OCI-LY1 (cell line): ENCODE measurements at regions not wholly inside any gene's neighbourhood (a gene's known extent, or its start where the extent isn't known, plus 50 kb on each side); places are given as distances from the start of the nearest gene placed in this dataset.

Experiments used
- H2AFZ ChIP-seq: fragments of 200-600 bp; sonication (generic), shearing (Covaris generic); 2 replicates; pipeline ENCODE4 v1.6.0; 2014; ENCODE audit warnings: antibody characterized with exemption, mild to moderate bottlenecking, low read length
- H3F3A ChIP-seq: fragments of 200-600 bp; sonication (generic), shearing (Covaris generic); 2 replicates; pipeline ENCODE4 v1.6.0; 2014; ENCODE audit warnings: mild to moderate bottlenecking, antibody characterized with exemption, low read length, moderate library complexity; ENCODE audit not compliant: insufficient read depth
- H3K27ac ChIP-seq: fragments of 200-600 bp; sonication (generic); 2 replicates; pipeline ENCODE4 v1.5.1; 2014; ENCODE audit warnings: low read length, mixed run types, mild to moderate bottlenecking, low read depth; ENCODE audit not compliant: poor library complexity, severe bottlenecking
- H3K27me3 ChIP-seq: fragments of 200-600 bp; sonication (generic); 2 replicates; pipeline ENCODE4 v1.6.0; 2014; ENCODE audit warnings: antibody characterized with exemption, mild to moderate bottlenecking, low read length, moderate library complexity; ENCODE audit not compliant: insufficient read depth
- H3K36me3 ChIP-seq: fragments of 200-600 bp; sonication (generic); 2 replicates; pipeline ENCODE4 v1.6.1; 2014; ENCODE audit warnings: mild to moderate bottlenecking, antibody characterized with exemption, low read length, moderate library complexity, mixed read lengths; ENCODE audit not compliant: insufficient read depth
- H3K4me1 ChIP-seq: fragments of 200-600 bp; sonication (generic); 2 replicates; pipeline ENCODE4 v1.5.1; 2014; ENCODE audit warnings: mild to moderate bottlenecking, low read length, moderate library complexity; ENCODE audit not compliant: insufficient read depth, severe bottlenecking
- H3K4me2 ChIP-seq: fragments of 200-600 bp; sonication (generic), shearing (Covaris generic); 2 replicates; pipeline ENCODE4 v1.6.1; 2014; ENCODE audit warnings: low read length
- H3K4me3 ChIP-seq: fragments of 200-600 bp; sonication (generic); 2 replicates; pipeline ENCODE4 v1.5.1; 2014; ENCODE audit warnings: low read length, low read depth, mild to moderate bottlenecking, mixed read lengths; ENCODE audit not compliant: poor library complexity, severe bottlenecking
- H3K79me2 ChIP-seq: fragments of 200-600 bp; shearing (Covaris generic); 2 replicates; pipeline ENCODE4 v1.6.1; 2016; ENCODE audit warnings: mixed run types, low read length, mixed read lengths; ENCODE audit not compliant: insufficient read depth
- H3K9ac ChIP-seq: fragments of 200-600 bp; sonication (generic), shearing (Covaris generic); 2 replicates; pipeline ENCODE4 v1.6.1; 2014; ENCODE audit warnings: mild to moderate bottlenecking, low read length, mixed read lengths
- H3K9me2 ChIP-seq: fragments of 200-600 bp; sonication (generic), shearing (Covaris generic); 2 replicates; pipeline ENCODE4 v1.6.1; 2014; ENCODE audit warnings: low read depth, mild to moderate bottlenecking, low read length, mixed read lengths
- H3K9me3 ChIP-seq: fragments of 200-600 bp; shearing (Covaris generic); 2 replicates; pipeline ENCODE4 v1.6.1; 2014; ENCODE audit warnings: low read length, mixed read lengths
- H4K20me1 ChIP-seq: fragments of 200-600 bp; sonication (generic), shearing (Covaris generic); 2 replicates; pipeline ENCODE4 v1.6.0; 2016; ENCODE audit warnings: mild to moderate bottlenecking, low read length; ENCODE audit not compliant: insufficient read depth
- EZH2 ChIP-seq: fragments of 200-600 bp; sonication (generic), shearing (Covaris generic); IDR thresholded peaks from 2 replicates; pipeline ENCODE4 v1.8.0; 2017; ENCODE audit warnings: borderline replicate concordance, mixed run types, mild to moderate bottlenecking, antibody characterized with exemption, low read length, moderate library complexity, mixed read lengths
- TF ChIP-seq, protein P1 (sequence below): fragments of 200-600 bp; sonication (generic), shearing (Covaris generic); IDR thresholded peaks from 2 replicates; pipeline ENCODE4 v1.5.1; 2017; ENCODE audit warnings: mild to moderate bottlenecking, antibody characterized with exemption, low read length, moderate library complexity, mixed read lengths

- Histone ChIP-seq H3K27me3 (no peaks in the 10 kb centered on the region), H3K9me2 (no peaks in the 10 kb centered on the region), H2AFZ (no peak overlapping the region), H3K4me1 (no peaks in the 10 kb centered on the region), H3K36me3 (no peaks in the 10 kb centered on the region), H3K4me2 (no peak overlapping the region), H3F3A (no peaks in the 10 kb centered on the region), H3K79me2 (no peaks in the 10 kb centered on the region), H3K4me3 (no peak overlapping the region), H3K9me3 (no peaks in the 10 kb centered on the region), H3K9ac (no peak overlapping the region), H4K20me1 (no peaks in the 10 kb centered on the region), H3K27ac (no peak overlapping the region)
- TF ChIP-seq, protein P1, sequence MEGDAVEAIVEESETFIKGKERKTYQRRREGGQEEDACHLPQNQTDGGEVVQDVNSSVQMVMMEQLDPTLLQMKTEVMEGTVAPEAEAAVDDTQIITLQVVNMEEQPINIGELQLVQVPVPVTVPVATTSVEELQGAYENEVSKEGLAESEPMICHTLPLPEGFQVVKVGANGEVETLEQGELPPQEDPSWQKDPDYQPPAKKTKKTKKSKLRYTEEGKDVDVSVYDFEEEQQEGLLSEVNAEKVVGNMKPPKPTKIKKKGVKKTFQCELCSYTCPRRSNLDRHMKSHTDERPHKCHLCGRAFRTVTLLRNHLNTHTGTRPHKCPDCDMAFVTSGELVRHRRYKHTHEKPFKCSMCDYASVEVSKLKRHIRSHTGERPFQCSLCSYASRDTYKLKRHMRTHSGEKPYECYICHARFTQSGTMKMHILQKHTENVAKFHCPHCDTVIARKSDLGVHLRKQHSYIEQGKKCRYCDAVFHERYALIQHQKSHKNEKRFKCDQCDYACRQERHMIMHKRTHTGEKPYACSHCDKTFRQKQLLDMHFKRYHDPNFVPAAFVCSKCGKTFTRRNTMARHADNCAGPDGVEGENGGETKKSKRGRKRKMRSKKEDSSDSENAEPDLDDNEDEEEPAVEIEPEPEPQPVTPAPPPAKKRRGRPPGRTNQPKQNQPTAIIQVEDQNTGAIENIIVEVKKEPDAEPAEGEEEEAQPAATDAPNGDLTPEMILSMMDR: no peak
- no peak for TF ChIP-seq EZH2
These were observed 132.6 kb downstream of the PWWP3B start for GRCh38 chrX:106300656-106301055.

DNA sequence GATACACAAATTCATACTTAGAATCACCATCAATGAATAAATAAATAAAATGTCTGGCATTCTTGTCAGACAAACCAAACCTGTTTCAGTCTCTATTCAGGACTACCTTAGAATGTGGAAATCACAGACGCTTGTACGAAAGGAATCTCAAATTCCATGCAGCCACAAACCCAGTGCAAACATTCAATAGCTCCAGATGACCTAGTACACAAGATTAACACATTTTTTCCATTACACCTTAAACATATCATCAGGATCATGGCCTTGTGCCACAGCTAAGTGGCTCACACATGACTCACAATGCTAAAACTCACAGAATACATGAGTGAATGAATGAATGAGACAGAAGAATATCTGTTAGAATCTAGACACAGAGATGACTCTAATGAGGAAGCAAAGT lies 134.2 kb downstream of the PWWP3B start:
- H3K4me2 ChIP-seq: no peak overlapping the region
- no peaks in the 10 kb centered on the region for H3F3A ChIP-seq
- H3K9ac ChIP-seq: no peak overlapping the region
- H3K27me3 ChIP-seq: no peaks in the 10 kb centered on the region
- H3K9me2 ChIP-seq: no peaks in the 10 kb centered on the region
- H4K20me1 ChIP-seq: no peaks in the 10 kb centered on the region
- H3K4me1 ChIP-seq: no peaks in the 10 kb centered on the region
- no peak overlapping the region for H3K27ac ChIP-seq
- no peak overlapping the region for H3K4me3 ChIP-seq
- TF ChIP-seq EZH2: no peak
- TF ChIP-seq, protein P1: no peak
- H3K36me3 ChIP-seq: no peaks in the 10 kb centered on the region
- H2AFZ ChIP-seq: no peak overlapping the region
- no peaks in the 10 kb centered on the region for H3K9me3 ChIP-seq
- H3K79me2 ChIP-seq: no peaks in the 10 kb centered on the region

DNA sequence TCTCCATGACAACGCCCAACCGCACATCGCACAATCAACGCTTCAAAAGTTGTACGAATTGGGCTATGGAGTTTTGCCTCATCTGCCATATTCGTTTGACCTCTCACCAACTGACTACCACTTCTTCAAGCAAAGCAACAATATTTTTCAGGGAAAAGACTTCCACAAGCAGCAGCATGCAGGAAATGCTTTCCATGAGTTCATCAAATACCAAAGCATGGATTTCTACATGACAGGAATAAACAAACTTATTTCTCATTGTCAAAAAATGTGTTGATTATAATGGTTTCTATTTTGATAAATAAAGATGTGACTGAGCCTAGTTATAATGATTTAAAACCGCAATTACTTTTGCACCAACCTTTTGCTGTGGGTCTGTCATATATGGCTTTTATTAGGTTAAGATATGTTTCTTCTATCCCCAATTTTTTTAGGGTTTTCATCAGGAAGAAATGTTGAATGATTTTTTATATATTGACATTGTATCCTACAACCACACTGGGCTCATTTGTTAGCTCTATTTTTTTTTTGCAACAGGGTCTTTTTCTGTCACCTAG lies 138.4 kb downstream of the PWWP3B start:
- H2AFZ ChIP-seq: no peak overlapping the region
- no peaks in the 10 kb centered on the region for H3F3A ChIP-seq
- no peak overlapping the region for H3K27ac ChIP-seq
- H3K4me3 ChIP-seq: no peak overlapping the region
- no peaks in the 10 kb centered on the region for H3K79me2 ChIP-seq
- H3K9ac ChIP-seq: no peak overlapping the region
- H3K4me2 ChIP-seq: no peak overlapping the region
- H3K36me3 ChIP-seq: no peaks in the 10 kb centered on the region
- TF ChIP-seq, protein P1: no peak
- no peak for TF ChIP-seq EZH2
- no peaks in the 10 kb centered on the region for H3K9me3 ChIP-seq
- no peaks in the 10 kb centered on the region for H4K20me1 ChIP-seq
- no peaks in the 10 kb centered on the region for H3K27me3 ChIP-seq
- H3K9me2 ChIP-seq: no peaks in the 10 kb centered on the region
- no peaks in the 10 kb centered on the region for H3K4me1 ChIP-seq
